Spinal cord (tissue), 9 donors: ENCODE measurements at regions not wholly inside any gene's neighbourhood (a gene's known extent, or its start where the extent isn't known, plus 50 kb on each side); places are given as distances from the start of the nearest gene placed in this dataset.

Experiments used
- DNase-seq, 6 donors: peaks; one replicate each; pipeline versions ENCODE4 v3.0.0 to v3.0.0-alpha.2; 2013 to 2015; ENCODE audit warnings: low spot score in 6 of 6, low read depth in 4 of 6
- H3K27ac ChIP-seq: one replicate; pipeline ENCODE4 v1.5.1; 2013; ENCODE audit warnings: low read depth, low read length, control low read depth
- H3K27me3 ChIP-seq: one replicate; pipeline ENCODE4 v1.6.1; 2013; ENCODE audit warnings: low read length; ENCODE audit not compliant: control insufficient read depth, insufficient read depth
- H3K36me3 ChIP-seq: one replicate; pipeline ENCODE4 v1.6.1; 2013; ENCODE audit warnings: low read length; ENCODE audit not compliant: control insufficient read depth, insufficient read depth
- H3K4me1 ChIP-seq: one replicate; pipeline ENCODE4 v1.6.1; 2013; ENCODE audit warnings: low read length; ENCODE audit not compliant: control insufficient read depth, insufficient read depth
- H3K4me3 ChIP-seq: one replicate; pipeline ENCODE4 v1.5.1; 2013; ENCODE audit warnings: low read depth, low read length, control low read depth
- H3K9me3 ChIP-seq: one replicate; pipeline ENCODE4 v1.6.1; 2013; ENCODE audit warnings: low read length; ENCODE audit not compliant: control insufficient read depth, insufficient read depth
- WGBS: methylation state at CpG from one replicate; pipeline ENCODE4 v1.1.5; 2013; ENCODE audit warnings: missing lambda C conversion rate; ENCODE audit not compliant: insufficient coverage; 5-methylcytosine and 5-hydroxymethylcytosine counted together
- donor health status: healthy.

- 100% methylated on average over 2 of the region's 4 CpGs for WGBS
- Histone ChIP-seq H3K4me3 (no peak overlapping the region), H3K27me3 (no peaks in the 10 kb centered on the region), H3K9me3 (no peaks in the 10 kb centered on the region), H3K27ac (no peak overlapping the region), H3K4me1 (peaks cover under 1% of the 10 kb centered on the region), H3K36me3 (no peaks in the 10 kb centered on the region)
- DNase-seq: no peak
These were observed 50.8 kb upstream of the SMIM36 start for GRCh38 chr17:55561973-55562495.

GRCh38 chr17:55561316-55561972, 50.2 kb upstream of the SMIM36 start:
- H3K27ac ChIP-seq: no peak overlapping the region
- H3K27me3 ChIP-seq: no peaks in the 10 kb centered on the region
- H3K4me1 ChIP-seq: no peaks in the 10 kb centered on the region
- no peaks in the 10 kb centered on the region for H3K36me3 ChIP-seq
- no peak overlapping the region for H3K4me3 ChIP-seq
- 90% methylated on average over 24 of the region's 26 CpGs for WGBS
- no peak for DNase-seq
- H3K9me3 ChIP-seq: no peaks in the 10 kb centered on the region
